NCI-H2029 (cell line): ENCODE measurements at regions not wholly inside any gene's neighbourhood (a gene's known extent, or its start where the extent isn't known, plus 50 kb on each side); places are given as distances from the start of the nearest gene placed in this dataset.

Experiments
- DNase-seq: peaks from one replicate; lab custom pipeline; 2025; lab: John Stamatoyannopoulos, UW

GRCh38 chr1:182122256-182122912, 60.9 kb upstream of the ZNF648 start:
- DNase-seq: no peak

DNA sequence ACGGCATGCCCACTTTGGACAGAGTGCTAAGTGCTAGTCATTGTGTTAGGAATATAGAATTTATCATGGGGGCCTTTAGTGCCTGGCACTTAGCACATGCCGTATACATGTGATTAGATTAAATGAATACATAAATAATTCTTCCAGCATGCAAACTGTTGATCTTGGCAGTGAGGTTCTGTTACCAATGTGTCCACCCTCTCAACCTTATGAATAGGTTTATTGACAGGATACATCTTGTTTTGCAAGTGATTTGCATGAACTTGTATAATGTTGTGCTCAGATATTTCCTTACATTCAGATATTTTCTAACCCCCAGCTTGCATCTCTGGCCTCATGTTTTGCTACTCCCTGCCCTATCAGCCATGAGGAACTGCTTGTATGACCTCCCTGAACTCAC, 60.3 kb upstream of the ZNF648 start:
- no peak for DNase-seq

DNA sequence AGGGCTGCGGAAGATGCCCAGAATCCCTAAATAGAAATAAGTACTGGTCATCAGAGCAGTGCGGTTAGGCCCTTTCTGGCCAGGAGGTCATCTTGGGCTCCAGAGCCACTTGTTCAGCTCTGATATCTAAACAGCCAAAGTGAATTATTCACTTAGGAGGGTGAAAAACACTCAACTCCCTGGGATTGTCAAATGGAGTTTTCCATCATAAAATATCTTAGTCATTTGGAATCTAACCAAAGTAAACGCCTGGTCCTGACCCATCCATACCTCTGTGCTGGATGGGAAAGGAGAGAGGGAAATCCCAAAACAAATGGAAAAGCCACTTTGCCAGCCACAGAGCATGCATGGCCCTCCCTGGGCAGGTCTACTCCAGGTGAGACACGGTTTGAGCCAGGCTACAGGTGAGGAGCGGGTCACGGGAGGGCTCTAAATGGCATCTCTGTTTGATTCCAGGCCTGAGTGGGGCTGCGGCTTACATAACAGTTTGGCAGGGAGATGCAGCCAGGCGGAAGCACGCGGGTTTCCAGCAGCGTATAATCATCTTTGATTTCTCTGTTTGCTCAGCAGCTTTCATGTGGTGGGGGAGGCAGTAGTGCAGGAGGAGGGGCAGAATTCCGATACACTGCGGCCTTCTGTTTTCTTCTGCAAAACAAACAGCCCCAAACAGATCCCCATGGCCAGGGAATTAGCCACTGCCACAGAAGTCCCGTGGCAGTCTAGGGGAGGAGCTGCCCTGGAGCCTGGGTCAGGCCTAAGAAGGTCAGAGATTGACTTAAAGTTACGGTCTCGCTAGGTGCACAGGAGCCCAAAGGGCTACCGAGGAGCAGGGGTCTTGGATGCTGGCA, 59.1 kb upstream of the ZNF648 start:
- DNase-seq: peak; percentile 37

GRCh38 chr1:182119631-182120030, 58.1 kb upstream of the ZNF648 start:
- DNase-seq: no peak

- no peak for DNase-seq
Observed at GRCh38 chr1:182118851-182119250, 57.3 kb upstream of the ZNF648 start.

- no peak for DNase-seq
Observed at GRCh38 chr1:182114627-182115023, 53.1 kb upstream of the ZNF648 start.

DNA sequence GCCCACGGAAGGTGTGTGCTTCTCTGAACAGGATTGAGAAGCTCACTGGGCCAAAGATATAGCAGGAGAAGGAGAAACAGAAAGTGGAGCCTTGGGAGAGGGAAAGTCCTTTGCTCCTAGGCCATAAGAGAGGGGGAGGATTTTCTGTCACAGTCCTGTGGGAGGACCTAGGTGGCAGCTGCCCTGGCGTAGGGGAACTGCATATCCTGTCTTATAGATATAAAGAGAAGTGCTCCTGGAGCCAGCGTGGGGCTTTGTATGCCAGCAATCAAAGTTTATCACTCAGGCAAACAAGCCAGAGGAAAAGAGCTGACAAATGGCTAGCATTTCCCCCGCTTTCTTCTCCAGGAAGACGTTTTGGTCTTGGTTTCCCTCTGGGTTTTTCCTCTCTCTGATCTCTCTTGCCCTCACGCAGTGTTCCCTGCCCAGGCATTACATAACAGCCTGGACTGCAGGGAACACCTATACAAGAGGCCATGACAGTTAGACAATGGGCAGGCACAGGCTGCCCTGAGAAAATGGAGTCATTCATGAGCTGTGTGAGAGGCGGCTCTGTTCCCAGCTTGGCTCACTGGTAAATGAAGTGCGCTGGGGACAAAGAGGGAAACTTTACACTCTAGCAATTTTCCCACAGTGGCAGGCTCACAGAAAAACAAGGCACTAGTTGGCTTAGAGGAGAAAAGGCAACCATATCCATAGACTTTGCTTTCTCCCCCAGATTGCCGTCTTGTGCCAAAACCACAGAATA, 52.5 kb upstream of the ZNF648 start:
- no peak for DNase-seq

- peak; percentile 70 for DNase-seq
Observed at GRCh38 chr1:182111496-182111895, 50.0 kb upstream of the ZNF648 start.
